ENCODE measurements at regions not wholly inside any gene's neighbourhood (a gene's known extent, or its start where the extent isn't known, plus 50 kb on each side); places are given as distances from the start of the nearest gene placed in this dataset.
"Not testable (repeated sequence)": the region's sequence is repeated elsewhere in the genome, so short reads cannot be mapped to it uniquely, and the experiment has no call there.

DNA sequence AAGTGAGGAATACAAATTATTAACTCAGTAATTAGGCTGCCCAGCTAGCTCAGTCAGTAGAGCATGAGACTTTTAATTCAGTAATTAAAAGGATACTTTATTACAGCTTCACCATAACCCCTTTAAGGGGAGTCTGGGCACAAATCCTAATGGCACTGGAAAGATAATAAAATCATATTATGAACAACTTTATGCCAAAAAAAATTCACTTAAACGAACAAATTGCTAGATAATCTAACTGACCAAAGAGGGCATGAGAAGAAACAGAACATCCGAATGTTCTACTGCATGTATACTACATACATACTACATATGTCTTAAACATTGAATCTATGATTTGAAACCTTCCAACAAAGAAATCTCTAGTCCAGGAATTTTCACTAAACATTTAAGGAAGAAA is 159.5 kb downstream of the CYP26B1 start:
- Mint-ChIP-seq H3K27ac (no peak overlapping the region), H3K27me3 (peaks cover 2 to 25% of the 10 kb centered on the region in 2 donors), H3K4me3 (no peak overlapping the region), H3K4me1 (ENCODE audit: low read depth in 2 of 2) (no peaks in the 10 kb centered on the region), H3K9me3 (no peaks in the 10 kb centered on the region), H3K36me3 (no peaks in the 10 kb centered on the region)
- ATAC-seq: no peak
- DNase-seq (ENCODE audit: low spot score): no peak

DNA sequence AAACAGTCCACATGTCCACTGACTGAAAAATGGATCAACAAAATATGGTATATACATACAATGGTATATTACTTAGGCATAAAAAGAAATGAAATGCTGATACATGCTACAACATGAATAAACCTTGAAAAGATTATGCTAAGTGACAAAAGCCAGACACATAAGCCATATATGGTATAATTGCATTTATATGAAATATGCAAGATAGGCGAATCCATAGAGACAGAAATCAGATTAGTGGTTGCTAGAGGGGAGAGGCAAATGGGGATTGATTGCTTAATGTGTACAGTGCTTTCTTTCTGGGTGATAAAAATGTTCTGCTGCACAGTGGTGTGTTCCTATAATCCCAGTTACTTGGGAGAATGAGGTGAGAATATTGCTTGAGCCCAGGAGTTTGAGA is 171.0 kb downstream of the CYP26B1 start:
- no peaks in the 10 kb centered on the region for H3K36me3 Mint-ChIP-seq
- H3K4me1 Mint-ChIP-seq (ENCODE audit: low read depth in 2 of 2): no peaks in the 10 kb centered on the region
- H3K4me3 Mint-ChIP-seq: no peak overlapping the region
- H3K27me3 Mint-ChIP-seq: peaks cover 0 to 31% of the 10 kb centered on the region in 2 donors
- no peak for DNase-seq (ENCODE audit: low spot score)
- H3K9me3 Mint-ChIP-seq: peaks cover 7% of the 10 kb centered on the region
- no peak for ATAC-seq
- no peak overlapping the region for H3K27ac Mint-ChIP-seq

DNA sequence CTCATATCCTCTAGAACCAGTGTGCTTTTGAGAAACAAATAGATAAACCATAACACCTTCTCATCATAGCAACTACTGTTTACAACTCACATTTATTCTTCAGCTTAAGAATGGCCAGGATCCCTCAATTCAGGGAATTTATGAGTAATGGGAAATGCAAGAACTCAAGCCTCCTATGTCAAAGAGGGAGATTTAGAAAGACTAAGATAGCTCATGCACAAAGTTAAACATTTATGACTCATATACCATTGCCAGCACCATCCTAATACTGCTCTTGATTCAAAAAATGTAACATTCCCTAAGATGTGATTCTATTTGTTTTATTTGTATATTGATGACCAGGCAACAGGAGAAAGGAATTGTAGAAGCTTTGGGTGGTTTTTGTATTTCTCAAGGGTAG is 172.8 kb downstream of the CYP26B1 start:
- ATAC-seq (no peak), DNase-seq (ENCODE audit: low spot score) (no peak)
- Mint-ChIP-seq H3K27me3 (peaks cover 2 to 24% of the 10 kb centered on the region in 2 donors), H3K4me3 (no peak overlapping the region), H3K9me3 (peaks cover 3% of the 10 kb centered on the region), H3K27ac (no peak overlapping the region), H3K36me3 (no peaks in the 10 kb centered on the region), H3K4me1 (ENCODE audit: low read depth in 2 of 2) (no peaks in the 10 kb centered on the region)

DNA sequence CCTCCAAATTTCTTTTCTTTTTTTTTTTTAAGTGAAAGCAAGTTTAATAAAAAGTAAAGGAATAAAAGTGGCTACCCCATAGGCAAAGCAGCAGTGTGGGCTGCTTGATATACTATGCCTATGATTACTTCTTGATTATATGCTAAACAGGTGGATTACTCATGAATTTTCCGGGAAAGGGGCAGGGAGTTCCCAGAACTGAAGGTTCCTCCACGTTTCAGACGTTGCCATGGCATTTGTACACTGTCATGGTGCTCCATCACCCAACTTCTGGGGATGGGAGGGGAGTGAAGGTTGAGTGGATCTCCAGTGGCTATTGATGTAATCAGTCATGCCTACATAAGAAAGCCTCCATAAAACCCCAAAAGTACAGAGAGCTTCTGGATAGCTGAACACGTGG is 176.2 kb downstream of the CYP26B1 start:
- no peaks in the 10 kb centered on the region for H3K4me1 Mint-ChIP-seq (ENCODE audit: low read depth in 2 of 2)
- H3K27me3 Mint-ChIP-seq: peaks cover 9 to 42% of the 10 kb centered on the region in 2 donors
- H3K27ac Mint-ChIP-seq: no peak overlapping the region
- H3K4me3 Mint-ChIP-seq: no peak overlapping the region
- peaks cover 3% of the 10 kb centered on the region for H3K9me3 Mint-ChIP-seq
- ATAC-seq: no peak
- H3K36me3 Mint-ChIP-seq: no peaks in the 10 kb centered on the region
- no peak for DNase-seq (ENCODE audit: low spot score)

DNA sequence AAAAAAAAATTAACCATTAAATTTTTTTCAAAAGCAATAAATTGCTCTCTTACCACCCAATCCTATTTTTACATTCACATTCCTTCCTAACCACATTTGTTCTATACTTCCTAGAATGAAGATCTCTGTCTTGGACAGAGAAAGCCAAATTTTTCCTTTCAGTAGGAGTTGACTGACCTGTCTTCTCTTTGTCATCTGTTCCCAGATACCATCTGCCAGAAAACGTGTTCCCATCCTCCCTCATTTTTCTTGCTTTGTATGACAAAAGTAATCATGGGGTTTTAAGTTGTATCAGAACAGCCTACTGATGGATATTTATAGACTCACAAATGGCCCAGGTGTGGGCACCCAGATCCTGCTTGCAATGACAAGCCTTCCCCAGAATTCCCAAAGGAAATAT is 182.1 kb downstream of the CYP26B1 start:
- Mint-ChIP-seq H3K27ac (no peak overlapping the region), H3K9me3 (peaks cover 3% of the 10 kb centered on the region), H3K27me3 (peaks cover 9 to 37% of the 10 kb centered on the region in 2 donors), H3K4me3 (no peak overlapping the region), H3K4me1 (ENCODE audit: low read depth in 2 of 2) (no peaks in the 10 kb centered on the region), H3K36me3 (no peaks in the 10 kb centered on the region)
- ATAC-seq: no peak
- no peak for DNase-seq (ENCODE audit: low spot score)

DNA sequence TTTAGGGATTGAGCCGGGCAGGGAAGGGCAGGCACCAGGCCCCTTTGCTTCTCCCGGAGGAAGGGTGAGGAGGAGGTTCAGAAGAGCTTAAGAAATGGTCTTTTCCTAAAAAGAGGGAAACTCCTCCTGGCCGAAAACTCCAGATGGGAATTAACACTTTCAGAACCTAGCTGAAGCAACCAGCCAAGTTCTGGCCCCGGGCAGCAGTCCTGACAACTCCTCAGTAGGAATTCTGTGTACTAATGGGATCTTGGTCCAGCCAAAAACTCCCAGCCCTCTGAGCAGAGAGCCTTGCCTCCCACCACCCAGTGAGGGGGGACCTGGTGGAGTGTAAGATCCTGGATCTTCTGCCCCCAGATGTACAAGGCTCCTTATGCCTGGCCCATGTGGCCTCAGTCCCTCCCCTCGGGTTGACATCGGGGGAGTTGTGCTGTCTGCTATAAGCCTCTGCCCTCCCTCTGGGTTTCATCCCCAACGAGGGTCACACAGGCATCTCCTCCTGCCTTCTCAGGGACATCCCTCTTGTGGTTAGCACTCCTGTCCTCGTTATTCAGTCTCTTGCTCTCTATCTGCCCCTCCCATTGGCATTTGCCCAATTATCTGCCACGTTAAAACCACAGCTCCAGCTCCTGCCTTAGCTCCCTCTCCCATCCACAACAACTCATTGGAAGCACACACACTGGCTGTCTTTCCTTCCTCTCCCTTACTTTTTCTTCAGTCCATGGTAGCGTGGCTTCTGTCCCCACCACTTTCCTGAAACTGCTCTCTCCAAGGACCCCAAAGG is 184.6 kb downstream of the CYP26B1 start:
- ATAC-seq (peak; percentile 26 to 41), DNase-seq (ENCODE audit: low spot score) (no peak)
- H3K4me1 Mint-ChIP-seq (ENCODE audit: low read depth in 2 of 2): no peaks in the 10 kb centered on the region
- H3K27ac Mint-ChIP-seq: no peak overlapping the region
- H3K4me3 Mint-ChIP-seq: no peak overlapping the region
- peaks cover 2% of the 10 kb centered on the region for H3K36me3 Mint-ChIP-seq
- peaks cover 5 to 24% of the 10 kb centered on the region in 2 donors for H3K27me3 Mint-ChIP-seq
- peaks cover 6% of the 10 kb centered on the region for H3K9me3 Mint-ChIP-seq

DNA sequence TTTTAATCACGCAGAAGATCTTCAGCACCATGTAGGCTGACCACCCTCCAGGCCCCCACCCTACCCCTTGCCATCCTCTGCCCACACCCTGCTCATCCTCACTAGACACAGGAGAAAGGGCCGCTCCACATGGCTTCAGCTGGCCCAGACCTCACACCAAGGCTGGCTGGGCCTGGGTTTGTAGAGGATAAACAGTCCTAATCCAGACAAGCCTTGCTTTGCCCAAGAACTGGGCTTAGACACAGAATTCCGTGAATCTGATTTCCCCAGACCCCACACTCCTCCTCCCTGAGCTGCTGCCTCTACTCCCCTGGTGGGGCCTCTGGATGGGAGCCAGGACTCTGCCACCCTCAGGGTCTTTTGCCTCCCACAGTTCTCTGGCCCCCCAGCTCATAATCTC is 185.3 kb downstream of the CYP26B1 start:
- H3K27ac Mint-ChIP-seq: no peak overlapping the region
- DNase-seq (ENCODE audit: low spot score) (no peak), ATAC-seq (no peak)
- H3K4me1 Mint-ChIP-seq (ENCODE audit: low read depth in 2 of 2): no peaks in the 10 kb centered on the region
- no peak overlapping the region for H3K4me3 Mint-ChIP-seq
- H3K36me3 Mint-ChIP-seq: peaks cover 10% of the 10 kb centered on the region
- peaks cover 5 to 16% of the 10 kb centered on the region in 2 donors for H3K27me3 Mint-ChIP-seq
- H3K9me3 Mint-ChIP-seq: peaks cover 6% of the 10 kb centered on the region

DNA sequence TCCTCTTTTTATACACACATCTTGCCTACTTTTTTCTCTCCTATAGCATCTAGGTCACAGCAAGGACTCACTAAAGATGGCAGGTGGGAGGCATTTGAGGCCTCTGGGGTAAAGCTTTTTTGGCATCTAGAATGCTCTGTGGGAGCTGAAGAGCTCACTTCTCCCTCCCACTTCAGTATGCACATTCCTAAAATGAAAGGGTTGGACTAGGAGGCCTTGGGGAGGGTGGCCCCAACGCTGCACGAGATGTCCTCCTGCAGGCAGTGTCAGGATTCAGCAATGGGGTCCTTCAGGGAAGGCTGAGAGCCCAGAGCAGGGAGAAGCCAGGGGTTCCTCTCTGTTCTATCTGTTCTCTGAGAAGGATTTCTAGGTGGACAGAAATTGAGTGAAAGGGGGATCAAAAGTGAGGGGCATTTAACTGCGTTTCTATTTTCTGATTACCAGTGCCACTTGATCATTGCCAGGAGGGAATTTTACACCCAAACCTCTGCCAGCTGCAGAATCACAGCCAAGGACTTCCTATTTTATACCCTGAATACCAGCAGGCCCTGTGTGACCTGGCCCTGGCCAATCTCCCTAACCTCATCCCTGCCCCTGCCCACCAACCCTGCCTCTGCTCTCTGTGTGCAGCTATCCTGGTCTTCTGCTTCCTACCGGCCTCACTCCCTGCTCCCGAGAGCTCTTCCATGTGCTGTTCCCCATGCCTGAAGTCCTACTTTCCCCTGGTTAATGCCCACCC is 186.2 kb downstream of the CYP26B1 start:
- Mint-ChIP-seq H3K4me3 (no peak overlapping the region), H3K4me1 (ENCODE audit: low read depth in 2 of 2) (no peaks in the 10 kb centered on the region)
- no peak for ATAC-seq

DNA sequence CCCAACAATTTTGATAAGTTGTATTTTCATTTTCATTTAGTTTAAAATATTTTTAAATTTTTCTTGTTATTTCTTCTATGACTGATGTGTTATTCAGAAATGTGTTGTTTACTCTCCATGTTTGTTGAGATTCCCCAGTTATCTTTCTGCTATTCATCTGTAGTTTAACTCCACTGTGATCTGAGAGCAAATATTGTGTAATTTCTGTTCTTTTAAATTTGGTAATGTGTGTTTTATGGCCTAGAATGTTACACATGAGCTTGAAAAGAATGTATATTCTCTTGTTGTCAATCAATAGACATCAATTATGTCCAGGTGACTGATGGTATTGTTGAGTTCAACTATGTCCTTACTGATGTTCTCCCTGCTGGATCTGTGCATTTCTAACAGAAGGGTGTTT is 188.2 kb downstream of the CYP26B1 start:
- Mint-ChIP-seq H3K4me1 (ENCODE audit: low read depth in 2 of 2) (no peaks in the 10 kb centered on the region), H3K27me3 (peaks cover 4 to 14% of the 10 kb centered on the region in 2 donors), H3K4me3 (no peak overlapping the region), H3K27ac (no peak overlapping the region), H3K36me3 (peaks cover 25% of the 10 kb centered on the region), H3K9me3 (peaks cover 17% of the 10 kb centered on the region)
- no peak for DNase-seq (ENCODE audit: low spot score)
- no peak for ATAC-seq

More for the DNA sequence above, 186.2 kb downstream of the CYP26B1 start:
- peaks cover 11% of the 10 kb centered on the region for H3K9me3 Mint-ChIP-seq
- H3K27ac Mint-ChIP-seq: no peak overlapping the region
- DNase-seq (ENCODE audit: low spot score): no peak
- H3K36me3 Mint-ChIP-seq: peaks cover 19% of the 10 kb centered on the region
- peaks cover 2 to 9% of the 10 kb centered on the region in 2 donors for H3K27me3 Mint-ChIP-seq

DNA sequence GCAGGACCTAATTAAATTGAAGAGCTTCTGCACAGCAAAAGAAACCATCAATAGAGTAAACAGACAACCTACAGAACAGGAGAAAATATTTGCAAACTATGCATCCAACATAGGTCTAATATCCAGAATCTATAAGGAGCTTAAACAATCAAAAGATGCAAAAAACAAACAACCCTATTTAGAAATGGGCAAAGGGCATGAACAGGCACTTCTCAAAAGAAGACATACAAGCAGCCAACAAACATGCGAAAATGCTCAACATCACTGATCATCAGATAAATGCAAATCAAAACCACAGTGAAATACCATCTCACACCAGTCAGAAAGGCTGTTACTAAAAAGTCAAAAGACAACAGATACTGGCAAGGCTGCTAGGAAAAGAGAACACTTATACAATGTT is 189.2 kb downstream of the CYP26B1 start:
- DNase-seq (ENCODE audit: low spot score); H3K27ac Mint-ChIP-seq; ATAC-seq; H3K4me3 Mint-ChIP-seq; H3K4me1 Mint-ChIP-seq (ENCODE audit: low read depth in 2 of 2): not testable (repeated sequence)
- Mint-ChIP-seq H3K27me3 (peaks cover 7 to 24% of the 10 kb centered on the region in 2 donors), H3K36me3 (peaks cover 25% of the 10 kb centered on the region), H3K9me3 (peaks cover 17% of the 10 kb centered on the region)

DNA sequence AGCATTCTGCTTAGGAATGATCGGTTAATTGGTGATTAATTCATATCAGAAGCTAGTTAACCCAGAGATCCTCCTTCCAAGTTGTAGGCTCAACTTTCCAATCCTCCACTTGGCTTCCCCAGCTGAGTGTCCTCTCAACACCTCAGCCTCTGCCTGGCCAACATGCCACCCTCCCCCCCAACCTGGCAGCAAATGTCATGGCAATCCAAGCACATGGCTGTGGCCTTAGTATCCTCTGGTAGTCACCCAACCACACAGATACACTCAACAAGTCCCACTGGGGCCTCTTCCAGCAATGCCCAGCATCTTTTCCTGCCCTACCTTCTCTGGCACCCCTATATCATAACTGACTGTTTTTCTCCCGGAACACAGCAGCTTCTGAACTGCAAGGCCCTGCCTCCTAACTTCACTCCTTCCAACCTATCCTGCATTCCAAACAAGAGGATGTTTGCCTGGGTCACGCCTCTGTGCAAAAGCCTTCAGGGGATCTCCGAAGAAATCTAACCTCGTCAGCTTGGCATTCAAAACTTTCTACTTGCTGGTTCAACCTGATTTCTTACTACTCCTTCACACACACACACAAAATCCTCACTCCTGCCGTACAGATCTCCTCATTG is 195.0 kb downstream of the CYP26B1 start:
- DNase-seq (ENCODE audit: low spot score) (no peak), ATAC-seq (no peak)
- H3K27ac Mint-ChIP-seq: no peak overlapping the region
- peaks cover 18% of the 10 kb centered on the region for H3K36me3 Mint-ChIP-seq
- H3K27me3 Mint-ChIP-seq: peaks cover 8 to 34% of the 10 kb centered on the region in 2 donors
- peaks cover 13% of the 10 kb centered on the region for H3K9me3 Mint-ChIP-seq
- H3K4me3 Mint-ChIP-seq: no peak overlapping the region
- no peaks in the 10 kb centered on the region for H3K4me1 Mint-ChIP-seq (ENCODE audit: low read depth in 2 of 2)

DNA sequence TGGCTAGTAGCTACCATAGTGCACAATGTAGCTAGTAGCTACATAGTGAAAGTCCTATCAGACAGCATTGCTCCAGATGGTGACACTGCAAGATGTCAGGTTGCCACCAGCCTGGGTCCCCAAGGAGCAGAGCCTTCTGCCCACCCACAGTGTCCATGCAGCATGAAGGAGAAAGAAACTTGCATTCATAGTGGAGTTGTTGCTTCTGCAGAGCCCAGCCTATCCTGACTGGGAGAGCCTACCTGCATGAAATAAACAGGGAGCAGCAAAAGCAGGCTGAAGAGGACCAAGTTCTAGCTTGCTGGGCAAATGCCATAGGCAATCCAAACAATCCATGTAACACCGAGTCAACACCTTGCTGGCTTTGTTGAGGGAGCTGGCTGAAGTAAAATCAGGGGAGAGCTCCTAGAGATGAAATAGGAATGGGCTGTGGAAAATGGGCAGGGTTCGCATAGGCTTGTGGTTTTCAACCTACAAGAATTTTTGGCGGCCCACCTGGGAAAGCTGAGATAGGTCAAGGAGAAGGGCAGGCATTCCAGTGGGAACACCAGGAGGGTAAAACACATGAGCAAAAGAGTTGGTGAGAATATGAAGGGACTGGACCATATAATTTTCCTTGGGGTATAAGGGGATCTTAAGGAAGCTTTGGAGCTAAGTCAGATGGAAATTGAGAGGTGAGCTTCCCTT is 195.8 kb downstream of the CYP26B1 start:
- H3K27ac Mint-ChIP-seq: no peak overlapping the region
- ATAC-seq (no peak), DNase-seq (ENCODE audit: low spot score) (no peak)
- peaks cover 8 to 34% of the 10 kb centered on the region in 2 donors for H3K27me3 Mint-ChIP-seq
- peaks cover 10% of the 10 kb centered on the region for H3K36me3 Mint-ChIP-seq
- H3K4me3 Mint-ChIP-seq: no peak overlapping the region
- H3K4me1 Mint-ChIP-seq (ENCODE audit: low read depth in 2 of 2): no peaks in the 10 kb centered on the region
- peaks cover 9% of the 10 kb centered on the region for H3K9me3 Mint-ChIP-seq

DNA sequence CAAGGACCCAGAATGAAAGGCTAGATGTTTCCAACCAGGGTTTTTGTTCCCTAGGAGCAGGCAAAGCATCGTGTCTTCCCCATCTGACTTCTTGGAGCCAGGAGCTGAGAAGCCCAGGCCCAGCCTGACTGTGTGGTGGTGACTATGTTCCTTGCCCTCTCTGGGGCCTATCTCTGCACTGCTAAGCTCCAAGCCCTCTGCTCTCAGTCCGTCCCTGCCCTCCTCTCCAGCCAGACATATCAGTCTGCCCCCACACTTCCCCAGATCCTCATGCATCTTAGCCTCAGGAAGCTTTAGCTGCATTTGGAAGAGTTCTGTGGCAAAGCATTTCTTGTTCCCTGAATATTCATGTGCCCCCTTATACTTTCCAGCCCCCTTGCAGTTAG is 196.6 kb downstream of the CYP26B1 start:
- Mint-ChIP-seq H3K27me3 (peaks cover 8 to 34% of the 10 kb centered on the region in 2 donors), H3K36me3 (peaks cover 2% of the 10 kb centered on the region), H3K4me3 (no peak overlapping the region), H3K27ac (no peak overlapping the region), H3K9me3 (peaks cover 3% of the 10 kb centered on the region), H3K4me1 (ENCODE audit: low read depth in 2 of 2) (no peaks in the 10 kb centered on the region)
- DNase-seq (ENCODE audit: low spot score) (no peak), ATAC-seq (peak in 1 of 2 donors; percentile 61)

Measured in natural killer cell treated with Interleukin-12 subunit alpha and Interleukin-12 subunit beta and Interleukin-15 and Interleukin-18, amount 100 ng/mL, for 72 hours (primary cell).